ENCODE measurements at regions not wholly inside any gene's neighbourhood (a gene's known extent, or its start where the extent isn't known, plus 50 kb on each side); places are given as distances from the start of the nearest gene placed in this dataset.

DNA sequence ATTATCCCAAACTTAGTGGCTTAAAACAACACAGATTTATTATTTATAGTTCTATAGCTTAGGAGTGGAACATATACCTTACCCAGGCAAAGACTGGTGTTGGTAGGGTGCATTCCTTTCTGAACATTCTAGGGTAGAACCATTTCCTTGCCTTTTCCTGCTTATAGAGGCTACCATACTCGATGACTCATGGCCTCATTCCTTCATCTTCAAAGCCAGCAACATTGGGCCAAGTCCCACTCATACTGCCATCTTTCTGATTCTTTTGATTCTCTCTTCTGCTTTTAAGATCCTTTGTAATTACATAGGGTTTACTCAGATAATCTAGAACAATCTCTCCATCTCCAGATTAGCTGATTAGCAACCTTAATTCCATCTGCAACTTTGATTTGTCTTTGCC, 452.7 kb upstream of the KLF4 start:
- Histone ChIP-seq H3K36me3 (ENCODE audit: control insufficient read depth, insufficient read depth, low read length) (no peaks in the 10 kb centered on the region), H2AK9ac (replicated peaks; ENCODE audit: low read depth, low read length, poor library complexity) (no peak overlapping the region), H2BK120ac (ENCODE audit: low read depth, low read length) (no peak overlapping the region), H3K4me2 (ENCODE audit: low read depth, low read length) (no peak overlapping the region), H2BK15ac (ENCODE audit: low read depth, low read length) (no peak overlapping the region), H2AK5ac (ENCODE audit: low read depth, low read length) (no peak overlapping the region), H3K9ac (ENCODE audit: low read depth, low read length) (no peak overlapping the region), H2AFZ (replicated peaks; ENCODE audit: low read length, poor library complexity) (no peak overlapping the region), H3K4me3 (ENCODE audit: insufficient read depth, low read depth, low read length) (no peak overlapping the region), H2BK20ac (ENCODE audit: low read depth, low read length) (no peak overlapping the region), H3K4me1 (ENCODE audit: control insufficient read depth, insufficient read depth, low read length) (peaks cover 2% of the 10 kb centered on the region; the same call in 1 of the 2 replicates), H3K9me3 (ENCODE audit: control insufficient read depth, insufficient read depth, low read length) (no peaks in the 10 kb centered on the region), H3K23ac (ENCODE audit: low read depth, low read length) (no peak overlapping the region), H4K8ac (ENCODE audit: low read depth in 2 of 2, low read length in 2 of 2) (no peak overlapping the region), H3K9me1 (ENCODE audit: insufficient read depth, low read length) (no peaks in the 10 kb centered on the region), H4K20me1 (ENCODE audit: insufficient read depth, low read length) (no peaks in the 10 kb centered on the region), H3K27me3 (ENCODE audit: control insufficient read depth, insufficient read depth, low read length) (no peaks in the 10 kb centered on the region), H4K91ac (ENCODE audit: insufficient read depth, low read depth, low read length) (no peak overlapping the region), H2BK5ac (ENCODE audit: low read depth, low read length, poor library complexity, severe bottlenecking) (no peak overlapping the region), H3K4ac (ENCODE audit: low read depth, low read length) (no peak overlapping the region), H3K56ac (ENCODE audit: extremely low read depth, insufficient read depth, low read length) (no peak overlapping the region), H3K79me1 (ENCODE audit: low read depth in 1 of 2, low read length in 2 of 2) (no peaks in the 10 kb centered on the region), H3K27ac (ENCODE audit: insufficient read depth, low read length) (no peak overlapping the region), H3K18ac (ENCODE audit: low read depth, low read length) (no peak overlapping the region), H4K5ac (ENCODE audit: low read depth, low read length) (no peak overlapping the region), H3K14ac (replicated peaks; ENCODE audit: low read depth, low read length) (no peak overlapping the region)
- no CpG with 5 or more reads among the region's 1 CpG for WGBS, 2 experiments (ENCODE audit: extremely low coverage in 2 of 2, insufficient read length in 1 of 2)
- intact Hi-C loops (cut with micrococcal nuclease), result no loop called here
- in situ Hi-C loops (cut with MboI; ENCODE audit: low sequenced_read_pairs), result no loop called here
- dilution Hi-C loops (cut with HindIII; ENCODE audit: low sequenced_read_pairs, unreplicated experiment), result no loop called here
- POLR2A ChIA-PET (ENCODE audit: unreplicated experiment), result no interaction called here
- no TSS peak for BruUV-seq (replicated peaks)
- no peak for ATAC-seq (ENCODE audit: low read depth)
- no peak for TF ChIP-seq CTCF (conservative IDR thresholded peaks at IDR 0.05; ENCODE audit: low read depth, low read length)
- DNase-seq, result no peak
- CTCF ChIA-PET, result no interaction called here
